Fibroblast of skin of right biceps (primary cell): ENCODE measurements at regions not wholly inside any gene's neighbourhood (a gene's known extent, or its start where the extent isn't known, plus 50 kb on each side); places are given as distances from the start of the nearest gene placed in this dataset.
"Not testable (repeated sequence)": the region's sequence is repeated elsewhere in the genome, so short reads cannot be mapped to it uniquely, and the experiment has no call there.

Source experiments
- DNase-seq: peaks from one replicate; pipeline ENCODE4 v3.0.0-alpha.2; 2013

- no peak for DNase-seq
Observed at GRCh38 chr2:184294831-184295230, 303.5 kb upstream of the ZNF804A start.

GRCh38 chr2:184297085-184297484, 301.2 kb upstream of the ZNF804A start:
- DNase-seq, result no peak

DNA sequence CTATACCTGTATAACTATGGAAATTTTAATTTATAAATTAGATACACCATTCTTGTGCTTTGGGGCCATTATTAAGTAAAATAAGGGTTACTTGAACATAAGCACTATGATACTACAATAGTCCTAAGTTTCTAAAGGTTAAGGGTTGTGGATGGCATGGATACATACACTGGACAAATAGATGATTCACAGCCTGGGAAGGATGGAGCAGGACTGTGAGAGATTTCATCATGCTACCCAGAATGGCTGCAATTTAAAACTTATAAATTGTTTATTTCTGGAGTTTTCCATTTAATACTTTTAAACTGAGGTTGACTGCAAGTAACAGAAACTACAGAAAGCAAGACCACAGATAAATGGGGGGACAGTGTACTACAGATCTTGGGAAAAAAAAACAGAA, 295.8 kb upstream of the ZNF804A start:
- DNase-seq, result peak; percentile 15

DNA sequence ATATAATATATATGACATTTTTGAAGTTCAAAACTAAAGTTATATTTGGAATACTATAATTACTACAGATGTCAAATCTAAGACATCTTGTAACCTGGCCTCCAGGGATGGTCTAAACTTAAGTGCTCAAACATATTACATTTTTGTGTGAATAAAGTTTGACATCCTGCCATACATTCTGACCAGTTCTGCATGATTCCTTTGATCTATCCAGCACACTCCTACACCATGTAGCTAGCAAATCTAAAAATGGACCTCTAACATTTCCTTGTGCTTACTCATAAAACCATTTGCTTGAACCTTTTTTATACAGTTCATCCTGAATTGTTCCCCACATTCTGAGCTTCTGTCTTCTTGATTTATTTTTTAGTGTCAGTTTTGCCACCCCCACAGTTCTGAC, 294.3 kb upstream of the ZNF804A start:
- peak; percentile 75 for DNase-seq

- DNase-seq, result no peak
Observed at GRCh38 chr2:184305105-184305504, 293.2 kb upstream of the ZNF804A start.

DNA sequence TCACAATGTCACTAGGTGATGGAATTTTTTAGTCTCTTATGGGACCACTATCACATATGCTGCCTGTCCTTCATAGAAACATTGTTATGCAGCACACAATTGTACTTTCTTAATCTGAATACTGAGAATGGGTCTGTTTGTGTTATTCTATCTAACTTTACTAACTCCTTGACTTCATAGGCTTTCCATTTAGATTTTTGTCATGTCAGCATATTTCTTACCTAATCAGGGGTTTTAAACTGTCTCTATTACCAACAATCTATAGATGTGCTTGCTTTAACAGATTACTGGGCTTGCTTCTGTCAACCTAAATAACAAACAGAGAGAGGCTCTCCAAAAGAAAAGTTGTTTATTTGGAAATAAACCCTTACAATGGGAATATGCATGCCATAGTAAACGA, 289.6 kb upstream of the ZNF804A start:
- no peak for DNase-seq

- no peak for DNase-seq
Observed at GRCh38 chr2:184312970-184313369, 285.4 kb upstream of the ZNF804A start.

DNA sequence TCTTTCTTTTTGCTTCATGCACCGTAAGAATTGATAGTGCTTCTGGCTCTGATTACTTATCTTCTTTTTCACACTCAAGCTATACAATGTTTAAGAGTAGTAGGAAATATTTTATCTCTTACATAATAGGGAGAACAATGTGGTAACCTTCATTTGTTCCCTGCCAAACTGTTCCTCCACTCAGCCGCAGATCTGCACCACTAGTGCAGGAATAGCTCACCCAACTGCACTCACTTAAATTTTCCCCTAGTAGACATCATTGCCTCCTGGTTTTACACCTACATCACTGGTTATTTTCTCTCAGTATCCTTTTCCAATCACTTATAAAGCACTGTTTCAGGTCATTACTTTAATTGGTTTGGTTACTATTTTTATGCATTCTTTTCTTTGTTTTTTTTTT, 283.5 kb upstream of the ZNF804A start:
- DNase-seq, result no peak

- no peak for DNase-seq
Observed at GRCh38 chr2:184316921-184317320, 281.4 kb upstream of the ZNF804A start.

- no peak for DNase-seq
Observed at GRCh38 chr2:184322615-184323014, 275.7 kb upstream of the ZNF804A start.

DNA sequence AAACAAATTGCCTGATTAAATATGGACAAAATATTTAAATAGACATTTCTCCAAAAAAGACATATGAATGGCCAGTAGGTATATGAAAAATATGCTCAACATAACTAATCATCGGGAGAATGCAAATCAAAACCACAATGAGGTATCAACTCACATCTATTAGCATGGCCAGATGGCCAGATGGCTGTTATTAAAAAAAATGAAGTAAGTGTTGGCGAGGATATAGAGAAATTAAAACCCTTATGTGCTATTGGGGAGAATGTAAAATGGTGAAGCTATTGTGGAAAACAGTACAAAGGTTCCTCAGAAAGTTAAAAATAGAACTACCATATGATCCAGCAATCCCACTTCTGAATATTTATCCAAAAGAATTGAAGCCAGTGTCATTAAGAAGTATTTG, 272.3 kb upstream of the ZNF804A start:
- DNase-seq, result no peak

DNA sequence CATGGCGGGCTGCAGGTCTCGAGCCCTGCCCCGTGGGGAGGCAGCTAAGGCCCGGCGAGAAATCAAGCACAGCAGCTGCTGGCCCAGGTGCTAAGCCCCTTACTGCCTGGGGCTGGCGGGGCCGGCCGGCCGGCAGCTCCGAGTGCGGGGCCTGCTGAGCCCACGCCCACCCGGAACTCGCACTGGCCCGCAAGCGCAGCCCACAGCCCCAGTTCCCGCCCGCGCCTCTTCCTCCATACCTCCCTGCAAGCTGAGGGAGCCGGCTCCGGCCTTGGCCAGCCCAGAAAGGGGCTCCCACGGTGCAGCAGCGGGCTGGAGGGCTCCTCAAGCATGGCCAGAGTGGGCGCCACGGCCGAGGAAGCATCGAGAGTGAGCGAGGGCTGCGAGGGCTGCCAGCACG, 270.5 kb upstream of the ZNF804A start:
- DNase-seq, result not testable (repeated sequence)

- not testable (repeated sequence) for DNase-seq
Observed at GRCh38 chr2:184330561-184330960, 267.8 kb upstream of the ZNF804A start.

- peak; percentile 71 for DNase-seq
Observed at GRCh38 chr2:184336688-184337087, 261.6 kb upstream of the ZNF804A start.

DNA sequence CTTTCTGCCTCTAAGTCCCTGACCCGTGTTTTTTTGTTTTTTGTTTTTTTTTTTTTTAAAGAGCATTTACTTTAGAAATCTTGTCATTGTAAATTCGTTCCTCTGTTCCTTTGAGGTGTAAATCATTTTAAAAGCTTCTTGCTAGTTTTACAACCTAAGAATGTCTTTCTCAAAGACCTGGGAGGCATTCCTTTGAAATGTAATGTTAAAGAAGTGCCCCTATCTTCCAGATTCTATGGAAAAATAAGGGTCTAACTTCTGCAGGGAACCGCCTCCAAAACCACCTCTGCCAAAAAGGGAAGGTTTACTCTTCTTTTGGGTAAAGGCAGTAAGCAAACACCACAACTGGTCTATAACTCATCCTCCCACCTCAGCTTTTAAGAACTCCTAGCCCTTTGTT, 259.6 kb upstream of the ZNF804A start:
- no peak for DNase-seq

DNA sequence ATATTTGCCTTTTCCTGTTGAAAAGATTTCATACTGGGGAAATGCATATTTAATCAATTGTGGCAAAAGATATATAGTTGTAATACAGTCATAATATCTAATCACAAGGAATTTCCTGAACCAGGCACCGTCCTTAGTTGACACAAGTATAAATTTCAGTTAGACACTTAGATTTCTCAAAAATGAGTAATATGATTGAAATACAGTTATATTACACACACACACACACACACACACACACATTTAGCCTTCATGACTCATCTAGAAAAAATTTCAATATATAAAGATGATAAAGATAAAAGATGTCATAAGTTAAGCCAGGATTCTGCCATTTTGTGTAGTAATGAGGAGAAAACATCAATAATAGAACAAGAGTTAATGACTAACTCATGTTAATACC, 258.4 kb upstream of the ZNF804A start:
- DNase-seq, result peak; percentile 81

- DNase-seq, result no peak
Observed at GRCh38 chr2:184346338-184346862, 251.9 kb upstream of the ZNF804A start.

DNA sequence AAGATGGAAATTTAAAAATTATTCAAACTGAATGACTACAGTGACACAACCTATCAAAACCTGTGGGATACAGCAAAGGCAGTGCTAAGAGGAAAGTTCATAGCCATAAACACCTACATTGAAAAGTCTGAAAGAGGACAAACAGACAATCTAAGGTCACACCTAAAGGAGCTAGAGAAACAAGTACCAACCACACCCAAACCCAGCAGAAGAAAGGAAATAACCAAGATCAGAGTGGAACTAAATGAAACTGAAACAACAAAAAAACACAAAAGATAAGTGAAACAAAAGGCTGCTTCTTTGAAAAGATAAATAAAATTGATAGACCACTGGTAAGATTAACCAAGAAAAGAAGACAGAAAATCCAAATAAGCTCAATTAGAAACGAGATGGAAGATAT, 247.2 kb upstream of the ZNF804A start:
- no peak for DNase-seq

DNA sequence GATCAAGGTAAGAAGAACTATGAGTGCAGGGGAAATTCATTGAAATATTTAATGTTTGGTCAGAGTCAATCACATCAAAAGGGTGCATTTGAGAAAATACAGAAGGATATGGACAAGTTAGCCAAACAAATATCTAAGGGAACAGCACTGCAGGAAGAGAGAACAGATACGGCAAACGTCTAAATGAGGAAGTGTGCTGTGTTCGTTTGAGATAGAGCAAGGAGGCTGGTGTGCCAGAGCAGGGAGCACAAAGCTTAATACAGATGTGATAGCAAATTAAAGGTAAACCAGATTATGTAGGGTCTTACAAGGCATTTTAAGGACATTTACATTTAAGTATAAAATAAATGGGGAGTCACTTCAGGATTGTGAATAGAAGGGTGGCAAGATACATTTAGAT, 241.3 kb upstream of the ZNF804A start:
- DNase-seq, result no peak

- no peak for DNase-seq
Observed at GRCh38 chr2:184359379-184359778, 238.9 kb upstream of the ZNF804A start.

GRCh38 chr2:184363213-184363612, 235.1 kb upstream of the ZNF804A start:
- no peak for DNase-seq

- DNase-seq, result no peak
Observed at GRCh38 chr2:184367211-184367610, 231.1 kb upstream of the ZNF804A start.

DNA sequence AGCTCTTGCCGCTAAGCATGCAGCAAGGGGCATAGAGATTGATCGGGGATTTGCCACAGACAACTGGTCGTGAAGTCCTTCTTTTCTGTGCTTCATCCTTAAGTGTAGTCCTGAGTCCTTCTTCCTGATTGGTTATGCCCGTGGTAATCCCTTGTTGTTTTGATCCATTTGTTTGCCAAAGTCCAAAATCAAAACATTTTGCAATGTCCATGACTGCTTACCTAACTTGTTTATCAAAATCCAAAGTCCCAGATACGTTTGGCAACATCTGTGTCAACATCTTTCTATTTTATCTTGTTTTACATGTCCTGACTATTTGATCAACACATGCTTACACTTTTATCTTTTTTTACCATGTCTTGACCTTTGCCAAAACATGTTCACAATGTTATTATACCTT, 229.0 kb upstream of the ZNF804A start:
- DNase-seq, result no peak

- no peak for DNase-seq
Observed at GRCh38 chr2:184370954-184371353, 227.4 kb upstream of the ZNF804A start.

DNA sequence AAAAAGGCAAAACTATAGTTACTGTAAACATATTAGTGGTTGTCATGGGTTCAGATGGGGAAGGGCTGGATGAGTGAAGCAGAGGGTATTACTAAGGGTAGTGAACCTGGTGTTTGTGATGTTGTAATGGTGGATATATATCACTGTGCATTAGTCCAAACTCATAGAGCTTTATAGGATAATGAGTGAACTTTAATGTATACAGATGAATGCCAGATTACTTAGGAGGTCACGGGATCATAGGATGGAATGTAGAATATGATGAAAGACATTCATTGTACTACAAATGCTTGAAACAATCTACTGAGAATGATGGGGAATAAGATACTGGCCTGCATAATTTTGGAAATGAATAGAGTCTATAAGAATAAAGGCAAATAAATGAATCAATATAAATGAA, 226.7 kb upstream of the ZNF804A start:
- DNase-seq, result peak; percentile 3

- DNase-seq, result no peak
Observed at GRCh38 chr2:184372484-184372883, 225.8 kb upstream of the ZNF804A start.
